GM19238 (cell line): ENCODE measurements at regions not wholly inside any gene's neighbourhood (a gene's known extent, or its start where the extent isn't known, plus 50 kb on each side); places are given as distances from the start of the nearest gene placed in this dataset.

Source experiments
- DNase-seq: peaks from one replicate; pipeline ENCODE4 v3.0.0; 2011; ENCODE audit warnings: low spot score; ENCODE audit not compliant: insufficient read length

- no peak for DNase-seq
These were observed 186.3 kb upstream of the RGMB start for GRCh38 chr5:98587166-98587565.

- DNase-seq: no peak
These were observed 185.2 kb upstream of the RGMB start for GRCh38 chr5:98588215-98588614.

DNA sequence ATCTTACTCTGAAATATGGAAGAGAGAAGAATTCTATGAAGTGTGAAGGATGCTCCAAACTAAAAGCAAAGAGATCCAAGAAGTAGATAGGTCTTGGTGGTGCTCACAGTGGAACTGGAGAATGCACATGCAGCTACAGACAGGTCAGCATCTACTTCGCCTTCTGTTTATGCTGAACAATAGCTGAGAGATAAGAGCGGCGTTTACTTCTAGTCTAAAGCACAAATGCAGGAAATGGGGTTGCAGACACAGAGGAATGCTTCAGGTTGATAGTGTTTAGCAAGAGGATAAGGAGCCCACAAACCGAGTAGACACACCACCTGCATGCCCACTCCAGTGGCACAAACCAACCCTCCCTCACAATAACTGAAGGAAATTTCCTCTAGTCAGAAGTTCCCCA is 180.0 kb upstream of the RGMB start:
- DNase-seq: no peak

GRCh38 chr5:98594098-98594497 is 179.4 kb upstream of the RGMB start:
- no peak for DNase-seq

DNA sequence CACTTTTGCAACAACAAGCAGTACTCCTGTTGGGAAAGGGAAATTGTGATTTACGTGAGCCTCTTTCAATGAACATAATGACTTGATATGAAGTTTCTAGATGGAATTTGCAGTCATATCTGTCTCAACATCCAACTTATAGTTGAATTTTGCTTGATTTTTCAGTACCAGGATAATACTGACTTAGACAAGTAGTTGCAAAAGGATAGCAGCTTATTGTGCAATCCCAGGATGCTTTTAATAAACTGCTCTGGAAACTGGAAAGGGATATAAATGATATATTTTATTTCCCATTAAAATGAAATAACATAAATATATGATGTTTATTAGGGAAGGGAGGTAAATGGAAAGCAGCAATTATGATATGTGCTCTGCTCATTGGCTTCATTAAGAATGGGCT is 174.4 kb upstream of the RGMB start:
- no peak for DNase-seq

GRCh38 chr5:98602534-98603112 is 170.8 kb upstream of the RGMB start:
- DNase-seq: no peak

GRCh38 chr5:98603456-98603855 is 170.0 kb upstream of the RGMB start:
- no peak for DNase-seq

- DNase-seq: no peak
These were observed 169.2 kb upstream of the RGMB start for GRCh38 chr5:98604301-98604700.

DNA sequence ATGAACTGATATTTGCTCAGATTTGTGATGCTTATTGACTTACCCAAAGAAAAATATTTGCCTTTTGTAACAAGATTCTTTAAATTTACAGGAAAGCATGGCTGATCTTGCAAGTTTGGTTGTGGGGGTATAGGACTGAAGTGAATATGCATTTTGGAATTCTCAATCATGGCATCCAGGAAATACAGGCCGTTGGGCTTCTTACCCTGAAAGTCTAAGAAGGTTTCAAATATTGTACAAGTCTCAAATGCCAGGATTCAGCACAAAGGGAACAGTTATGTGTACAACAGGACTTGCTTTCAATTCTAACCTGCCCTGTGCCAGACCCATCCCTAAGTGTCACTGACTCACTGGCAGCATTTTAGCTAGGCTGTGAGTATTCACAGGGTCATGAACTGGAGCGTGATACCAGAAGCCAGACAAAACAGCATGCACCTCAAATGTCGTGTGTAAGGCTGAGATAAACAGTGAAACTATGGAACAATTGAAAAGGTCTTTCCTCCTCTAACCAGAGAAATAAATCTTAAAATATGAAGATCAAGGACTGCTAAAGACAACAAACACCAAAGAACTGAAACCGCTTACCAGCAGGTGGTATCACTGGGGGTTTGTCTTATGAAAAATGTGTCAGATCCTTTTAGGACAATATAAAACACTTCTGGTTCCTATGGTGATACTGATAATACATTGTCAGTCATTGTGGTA is 168.6 kb upstream of the RGMB start:
- DNase-seq: no peak

DNA sequence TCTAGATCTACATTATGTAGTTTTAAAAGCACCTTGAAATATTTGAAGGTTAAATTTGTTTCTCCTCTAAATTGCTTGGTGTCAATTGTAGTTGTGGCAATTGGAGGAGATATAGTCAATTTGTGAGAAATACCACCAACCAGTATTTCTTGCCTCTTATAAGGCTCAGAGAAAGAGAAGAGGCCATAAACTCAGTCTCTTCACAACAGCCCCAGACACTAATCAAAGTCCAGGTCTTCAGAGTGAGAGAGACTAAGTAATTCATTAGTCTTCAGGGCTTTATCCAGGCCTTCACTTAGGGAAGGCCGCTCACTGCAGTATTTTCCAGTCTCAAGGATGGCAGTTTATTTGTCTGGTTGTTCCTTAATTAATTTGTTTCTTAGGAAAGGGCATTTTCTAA is 168.0 kb upstream of the RGMB start:
- DNase-seq: no peak

GRCh38 chr5:98606961-98607360 is 166.5 kb upstream of the RGMB start:
- no peak for DNase-seq

DNA sequence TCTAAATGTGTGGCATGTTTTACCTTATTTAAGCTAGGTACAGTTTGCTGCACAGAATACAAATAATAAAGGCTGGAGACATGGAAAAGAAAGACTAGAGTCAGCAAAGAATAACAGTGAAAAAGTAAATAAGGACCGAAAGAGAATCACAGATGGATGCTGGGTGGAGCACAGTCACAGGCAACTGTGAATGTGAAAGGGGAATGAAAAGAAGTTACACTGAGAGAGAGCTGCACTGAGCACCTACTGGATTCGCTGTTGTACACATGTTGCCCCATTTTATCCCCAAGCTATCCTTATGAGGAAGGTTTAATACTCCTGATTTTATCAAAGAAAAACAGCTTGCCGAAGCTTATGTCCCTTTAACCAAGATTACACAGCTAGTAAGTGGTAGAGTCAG is 165.4 kb upstream of the RGMB start:
- DNase-seq: no peak

- no peak for DNase-seq
These were observed 159.1 kb upstream of the RGMB start for GRCh38 chr5:98614341-98614740.

- DNase-seq: no peak
These were observed 151.6 kb upstream of the RGMB start for GRCh38 chr5:98621821-98622220.

DNA sequence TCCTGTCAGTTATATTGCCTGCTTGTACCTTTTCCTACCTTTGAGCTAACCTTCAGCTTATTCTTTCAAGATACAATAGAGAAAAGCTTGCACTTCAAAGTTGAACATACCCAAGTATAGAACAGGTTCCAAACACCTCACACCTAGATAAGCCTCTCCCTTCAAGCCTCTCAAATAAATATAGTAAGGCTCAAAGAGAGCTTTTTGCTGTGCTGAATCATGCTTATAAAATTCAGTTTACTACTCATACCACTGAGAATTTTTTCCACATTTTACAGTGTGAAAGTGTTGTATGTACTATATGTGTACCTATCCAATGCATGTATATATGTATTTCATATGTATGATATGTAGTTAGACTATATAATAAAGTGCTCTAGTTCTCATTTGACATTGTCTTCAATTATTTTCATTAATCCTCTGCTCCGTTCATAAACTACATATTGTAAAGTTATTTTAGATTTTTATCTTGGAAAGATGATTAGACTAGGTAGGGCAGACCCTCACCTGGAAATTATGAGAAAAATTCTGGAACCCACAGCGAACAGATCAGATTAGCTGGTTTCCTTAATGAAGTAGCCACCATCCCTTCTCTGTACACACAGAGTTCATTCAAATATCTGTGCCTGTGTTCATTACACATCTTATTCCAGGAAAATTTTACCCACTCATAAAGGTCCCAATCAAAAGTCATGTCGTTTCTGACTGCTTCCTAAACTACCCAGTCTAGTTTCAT is 149.2 kb upstream of the RGMB start:
- DNase-seq: no peak

DNA sequence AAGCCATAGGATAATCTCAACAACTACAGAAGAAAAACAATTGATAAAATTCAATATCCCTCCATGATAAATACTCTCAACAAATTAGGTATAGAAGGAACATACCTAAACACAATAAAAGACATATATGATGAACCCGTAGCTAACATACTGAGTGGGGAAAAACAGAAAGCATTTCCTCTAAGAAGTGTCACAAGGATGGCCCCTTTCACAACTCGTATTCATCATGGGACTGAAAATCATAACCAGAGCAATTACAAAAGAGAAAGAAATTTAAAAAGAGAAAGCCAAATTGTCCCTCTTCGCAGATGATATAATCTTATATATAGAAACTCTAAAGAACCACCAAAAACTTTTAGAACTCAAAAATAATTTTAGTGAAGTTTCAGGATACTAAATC is 146.3 kb upstream of the RGMB start:
- DNase-seq: no peak

DNA sequence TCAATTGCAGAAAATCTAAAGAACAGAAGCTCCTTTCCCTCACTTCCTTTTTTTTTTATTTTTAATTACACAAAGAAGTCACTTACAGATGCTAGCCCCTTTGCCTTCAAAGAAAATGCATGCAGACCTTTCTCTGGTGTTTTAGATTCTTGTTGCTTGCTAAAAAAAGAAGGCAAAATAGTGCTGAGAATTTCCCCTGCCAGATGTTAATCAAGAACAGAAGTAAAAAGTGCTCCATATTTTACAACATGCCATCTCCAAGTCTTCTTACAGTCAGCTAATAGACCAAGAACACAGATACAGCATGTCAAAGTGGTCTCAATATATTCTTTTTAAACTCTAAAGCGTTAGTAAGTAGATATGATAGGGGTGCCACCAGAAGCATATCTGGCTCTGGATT is 142.8 kb upstream of the RGMB start:
- DNase-seq: no peak

DNA sequence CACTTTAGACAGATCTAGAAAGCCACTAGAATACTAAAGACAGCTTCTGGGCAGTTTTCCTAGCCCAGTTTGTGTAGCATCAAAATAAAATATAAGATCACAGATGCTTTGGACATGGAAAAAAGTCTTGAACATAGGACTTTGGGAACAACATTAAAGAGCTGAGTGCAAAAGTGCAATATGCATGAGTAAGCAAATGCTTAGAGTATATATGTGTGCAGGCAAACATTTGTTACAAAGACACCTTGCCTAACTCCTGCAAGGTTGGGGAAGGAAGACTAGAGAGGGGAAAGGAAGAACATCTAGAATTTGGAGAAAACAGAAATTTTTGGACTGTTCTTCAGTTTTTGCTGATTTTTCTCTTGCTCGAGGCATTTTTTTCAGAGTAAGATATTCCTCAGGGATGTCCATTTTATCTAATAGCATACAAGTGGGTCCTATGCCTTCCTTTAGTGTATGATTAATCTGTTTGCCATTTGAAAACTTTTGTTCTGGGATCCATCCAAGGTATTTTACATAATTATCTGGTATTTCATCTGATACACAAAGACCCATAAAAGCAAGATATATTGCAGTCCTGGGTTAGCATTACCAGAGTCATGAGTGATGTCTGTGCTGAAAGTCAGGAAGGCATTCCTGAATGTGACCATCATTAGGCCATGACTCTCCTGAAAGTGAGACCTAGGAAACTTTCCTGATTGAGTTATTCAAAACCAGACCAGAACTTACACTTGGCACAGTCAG is 142.0 kb upstream of the RGMB start:
- no peak for DNase-seq

- DNase-seq: no peak
These were observed 137.8 kb upstream of the RGMB start for GRCh38 chr5:98635656-98636055.

DNA sequence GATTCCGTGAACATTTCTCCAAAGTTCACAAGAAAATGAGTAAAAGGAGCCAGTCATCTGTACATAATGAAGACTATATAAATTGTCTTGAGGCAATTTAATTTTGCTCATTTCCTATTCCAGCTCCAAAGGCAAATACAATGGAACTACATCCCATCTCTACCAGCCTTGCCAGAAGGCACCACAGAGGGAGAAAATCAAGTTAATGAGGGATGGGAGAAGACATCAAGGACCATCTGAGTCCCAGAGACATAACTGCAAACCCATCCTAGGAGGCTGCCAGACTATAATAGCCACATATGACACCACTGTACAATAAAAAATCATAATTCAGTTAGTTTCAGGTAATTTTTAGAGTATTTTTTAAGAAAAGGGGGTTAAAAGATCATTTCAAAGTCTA is 136.3 kb upstream of the RGMB start:
- no peak for DNase-seq

- DNase-seq: no peak
These were observed 135.9 kb upstream of the RGMB start for GRCh38 chr5:98637557-98637956.

- DNase-seq: no peak
These were observed 135.4 kb upstream of the RGMB start for GRCh38 chr5:98638111-98638510.
